T1000 (cell line): ENCODE measurements at regions not wholly inside any gene's neighbourhood (a gene's known extent, or its start where the extent isn't known, plus 50 kb on each side); places are given as distances from the start of the nearest gene placed in this dataset.
"Not testable (repeated sequence)": the region's sequence is repeated elsewhere in the genome, so short reads cannot be mapped to it uniquely, and the experiment has no call there.

Source experiments
- DNase-seq: peaks from one replicate; lab custom pipeline; 2025; ENCODE audit warnings: mixed read lengths; lab: John Stamatoyannopoulos, UW

DNA sequence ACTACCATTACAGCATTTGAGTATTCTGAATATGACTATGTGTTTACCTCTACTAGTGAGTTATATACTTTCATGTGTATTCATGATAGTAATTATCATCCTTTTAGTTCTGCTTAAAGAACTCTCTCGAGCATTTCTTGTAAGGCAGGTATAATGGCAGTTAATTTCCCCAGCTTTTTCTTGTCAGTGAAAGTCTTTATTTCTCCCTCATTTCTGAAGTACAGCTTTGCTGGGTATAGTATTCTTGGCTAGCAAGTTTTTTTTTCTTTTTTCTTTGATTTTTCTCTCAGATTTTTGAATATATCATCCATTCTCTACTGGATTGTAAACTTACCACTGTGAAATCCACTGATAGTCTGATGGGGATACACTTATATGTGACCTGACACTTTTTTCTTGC lies 165.9 kb upstream of the ARHGAP5 start:
- no peak for DNase-seq

DNA sequence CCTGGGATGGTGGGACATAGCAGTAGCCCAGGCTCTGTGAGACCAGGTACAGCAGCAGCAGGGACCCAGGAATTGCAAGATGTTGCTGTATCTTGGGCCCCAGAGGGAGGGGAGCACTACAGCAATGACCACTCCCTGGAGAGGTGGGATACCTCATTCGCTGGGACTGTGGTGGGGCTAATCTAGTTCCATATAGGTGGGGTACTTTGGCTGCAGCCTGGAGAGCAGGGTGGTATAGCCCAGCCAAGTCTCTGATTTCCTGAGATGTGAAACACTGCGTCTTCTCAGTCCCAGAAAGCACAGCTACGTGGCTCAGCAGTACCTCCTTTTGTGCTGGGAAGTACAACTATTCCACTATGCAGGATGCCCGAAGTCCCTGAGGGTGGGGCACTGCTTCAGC lies 163.7 kb upstream of the ARHGAP5 start:
- DNase-seq = no peak

DNA sequence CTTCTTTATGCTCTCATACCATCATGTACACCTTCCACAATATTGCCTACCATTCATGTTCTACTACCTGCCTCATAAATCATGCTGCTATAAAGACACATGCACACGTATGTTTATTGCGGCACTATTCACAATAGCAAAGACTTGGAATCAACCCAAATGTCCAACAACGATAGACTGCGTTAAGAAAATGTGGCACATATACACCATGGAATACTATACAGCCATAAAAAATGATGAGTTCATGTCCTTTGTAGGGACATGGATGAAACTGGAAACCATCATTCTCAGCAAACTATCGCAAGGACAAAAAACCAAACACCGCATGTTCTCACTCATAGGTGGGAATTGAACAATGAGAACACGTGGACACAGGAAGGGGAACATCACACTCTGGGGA lies 158.8 kb upstream of the ARHGAP5 start:
- not testable (repeated sequence) for DNase-seq

DNA sequence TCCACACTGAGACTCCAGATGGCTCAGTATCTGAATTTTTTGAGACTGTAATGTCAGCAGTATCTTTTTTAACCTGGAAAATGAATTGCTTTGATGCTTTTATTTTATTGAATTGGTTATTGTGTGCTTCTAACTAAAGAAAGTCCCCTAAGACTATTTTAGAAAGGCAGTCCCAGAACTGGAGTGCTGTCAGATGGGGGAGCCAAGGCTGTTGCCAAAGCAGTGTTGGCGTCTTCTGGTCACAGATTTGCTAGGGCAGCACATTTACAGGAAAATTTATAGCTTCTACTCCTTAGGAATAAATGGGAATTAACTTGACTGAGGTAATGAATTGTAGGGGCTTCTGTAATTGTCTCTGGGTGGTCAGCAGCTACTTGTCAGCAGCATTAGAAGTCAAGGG lies 157.1 kb upstream of the ARHGAP5 start:
- no peak for DNase-seq

DNA sequence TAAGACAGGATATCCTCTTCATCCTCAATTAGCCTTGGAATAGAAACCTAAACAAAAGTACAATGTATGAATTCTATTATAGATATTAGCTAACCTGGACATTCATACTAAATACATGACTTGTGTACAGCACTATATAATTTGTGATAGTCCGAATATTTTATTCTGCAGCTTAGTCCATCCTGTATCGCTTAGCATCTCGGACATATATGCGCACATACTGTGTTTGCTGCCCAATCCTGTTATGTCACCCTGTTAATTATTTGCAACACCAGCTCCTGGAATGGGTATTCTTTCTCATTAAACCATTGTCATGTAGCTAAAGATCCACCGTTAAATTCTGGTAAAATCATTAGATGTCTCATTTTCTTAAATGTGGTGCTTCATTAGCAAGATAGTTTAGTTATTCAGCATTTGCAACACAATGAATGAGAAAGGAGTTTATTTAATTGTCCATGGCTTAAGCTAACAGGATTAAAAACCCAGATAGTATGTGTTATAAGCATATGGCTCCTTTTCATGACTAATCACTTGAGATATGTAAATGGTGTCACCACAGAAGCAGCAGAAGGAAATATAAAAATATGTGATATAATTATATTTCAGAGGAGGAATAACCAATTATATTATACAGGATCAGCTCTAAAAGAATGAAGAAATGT lies 156.0 kb upstream of the ARHGAP5 start:
- DNase-seq = no peak

DNA sequence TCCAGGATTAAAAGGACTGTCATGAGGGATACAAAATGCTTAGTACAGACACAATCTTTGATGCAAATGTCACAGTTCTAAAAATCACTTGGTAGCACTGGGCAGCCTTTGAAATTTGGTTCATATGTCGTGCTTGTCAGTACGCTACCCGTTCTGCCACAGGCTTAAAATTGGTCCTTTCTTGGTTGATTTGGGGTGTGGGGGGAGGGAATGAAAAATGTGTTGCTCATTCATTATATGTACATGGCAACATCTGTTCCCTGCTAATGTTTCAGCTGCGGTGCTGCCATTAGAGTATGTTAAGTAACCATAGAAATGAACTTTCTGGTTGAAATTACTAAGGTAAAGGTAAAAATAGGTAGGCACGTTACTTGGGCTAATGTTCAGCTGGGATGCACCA lies 155.4 kb upstream of the ARHGAP5 start:
- DNase-seq = no peak

DNA sequence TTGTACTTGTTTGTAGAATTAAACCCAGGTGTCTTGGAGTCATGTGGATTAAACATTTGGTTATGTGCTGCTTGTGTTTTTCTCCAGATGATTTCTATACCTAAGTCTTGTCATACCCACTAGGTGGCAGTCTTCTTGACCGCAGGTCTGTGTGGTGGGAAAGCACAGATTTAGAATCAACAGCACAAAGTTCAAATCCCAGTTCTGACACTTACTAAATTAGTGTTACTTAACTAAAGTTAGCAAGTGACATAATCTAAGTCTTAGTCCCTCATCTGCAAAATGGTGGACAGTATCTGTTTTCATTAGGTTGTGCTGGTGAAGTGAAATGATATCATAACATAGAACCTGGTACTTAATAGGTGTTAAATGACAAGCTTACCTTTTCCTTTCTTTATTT lies 151.0 kb upstream of the ARHGAP5 start:
- DNase-seq = no peak

DNA sequence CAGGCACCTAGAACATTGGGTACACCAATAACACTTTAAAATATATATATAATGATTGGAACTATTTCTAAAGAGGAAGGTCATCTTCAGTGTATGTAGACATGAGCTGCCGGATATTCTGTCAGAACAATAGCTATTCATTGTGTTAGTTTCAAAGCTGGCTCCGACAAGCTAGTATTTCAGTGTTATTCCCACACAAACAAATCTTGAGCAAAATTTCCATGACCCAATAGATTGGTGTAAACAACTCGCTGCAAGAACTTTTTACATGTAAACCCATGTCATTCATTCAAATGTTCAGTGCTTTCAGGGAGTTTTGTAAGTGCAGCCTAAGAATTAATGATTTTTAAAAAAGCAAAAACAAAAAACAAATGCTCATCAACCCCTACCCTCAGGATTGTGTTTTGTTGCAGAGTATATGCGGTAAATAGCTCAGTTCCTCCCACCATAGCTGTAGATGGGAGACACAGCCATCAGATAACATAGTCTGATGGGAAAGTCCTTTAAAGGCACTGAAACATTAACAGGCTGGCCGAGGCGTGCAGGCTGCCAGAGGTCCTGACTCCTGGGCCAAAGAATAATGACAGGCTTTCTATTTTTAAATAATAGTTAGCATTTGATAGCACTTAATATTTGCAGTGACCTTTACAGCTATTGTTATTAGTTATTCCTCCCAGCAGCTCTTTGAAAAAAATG lies 150.3 kb upstream of the ARHGAP5 start:
- no peak for DNase-seq

DNA sequence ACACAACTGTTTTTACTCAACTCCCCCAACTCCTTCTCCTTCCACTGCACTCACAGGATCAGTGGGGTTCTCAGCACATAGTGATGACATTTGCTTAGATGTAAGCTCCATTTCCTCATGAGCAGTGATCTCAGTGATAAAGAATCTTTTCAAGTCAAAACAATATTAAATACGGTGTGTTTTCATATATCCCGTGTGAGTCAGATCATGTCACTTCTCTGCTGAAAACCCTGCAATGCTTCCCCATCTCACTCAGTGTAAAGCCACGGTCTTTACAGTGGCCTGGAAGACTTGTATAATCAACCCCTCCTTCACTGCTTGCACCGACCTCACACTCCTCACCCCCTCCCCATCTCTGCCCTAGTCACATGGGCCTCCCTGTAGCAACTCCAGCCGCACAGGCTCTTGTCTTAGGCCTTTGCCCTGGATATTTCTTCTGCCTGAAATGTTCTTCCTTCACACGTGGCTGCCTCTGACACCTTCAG lies 149.7 kb upstream of the ARHGAP5 start:
- peak; percentile 46 for DNase-seq

DNA sequence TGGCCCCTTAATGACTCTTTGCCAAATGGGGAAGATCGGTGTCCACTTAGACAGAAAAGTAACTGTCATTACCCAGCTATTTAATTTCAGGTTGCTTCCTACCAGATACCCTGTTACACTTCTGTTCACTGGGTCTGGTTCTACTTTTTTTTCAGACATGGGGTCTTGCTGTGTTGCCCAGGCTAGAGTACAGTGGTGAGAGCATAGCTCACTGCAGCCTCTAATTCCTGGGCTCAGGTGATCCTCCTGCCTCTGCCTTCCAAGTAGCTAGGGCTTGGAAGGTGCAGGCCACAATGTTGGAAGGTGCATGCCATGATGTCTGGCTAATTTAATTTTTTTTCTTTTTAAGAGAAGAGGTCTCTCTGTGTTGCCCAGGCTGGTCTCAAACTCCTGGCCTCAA lies 147.0 kb upstream of the ARHGAP5 start:
- no peak for DNase-seq

DNA sequence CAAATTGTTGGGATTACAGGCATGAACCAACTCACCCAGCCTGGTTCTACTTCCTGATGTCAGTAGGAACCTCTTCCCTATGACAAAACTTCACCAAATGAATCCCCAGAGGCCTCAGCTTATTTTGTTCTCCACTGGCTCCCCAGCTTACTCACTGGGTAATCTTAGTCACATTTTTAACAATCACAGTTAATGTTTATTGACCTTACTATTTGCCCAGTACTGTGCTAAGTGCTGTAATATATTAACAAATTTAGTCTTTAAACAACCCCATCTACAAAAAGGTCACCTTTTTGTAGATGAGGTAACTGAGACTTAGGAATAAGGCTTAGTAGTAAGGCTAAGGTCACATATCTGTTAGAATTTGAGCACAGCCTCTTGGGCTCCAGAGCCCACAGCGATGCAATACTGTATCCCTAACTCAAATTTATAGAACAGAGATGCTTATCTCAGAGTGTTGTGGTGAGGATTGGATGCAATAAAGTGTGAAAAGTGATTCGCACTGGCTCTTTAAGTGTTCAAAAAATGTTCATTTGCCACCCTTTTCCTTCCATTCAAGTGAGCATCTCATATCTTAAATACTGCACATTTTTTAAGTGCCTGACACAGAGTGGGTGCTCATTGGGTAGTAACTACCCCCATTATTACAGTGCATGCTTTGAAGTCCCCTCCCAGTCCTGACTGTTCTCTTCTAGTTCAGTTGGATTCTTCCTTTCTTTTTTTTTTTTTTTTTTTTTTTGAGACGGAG lies 146.4 kb upstream of the ARHGAP5 start:
- peak; percentile 50 for DNase-seq

DNA sequence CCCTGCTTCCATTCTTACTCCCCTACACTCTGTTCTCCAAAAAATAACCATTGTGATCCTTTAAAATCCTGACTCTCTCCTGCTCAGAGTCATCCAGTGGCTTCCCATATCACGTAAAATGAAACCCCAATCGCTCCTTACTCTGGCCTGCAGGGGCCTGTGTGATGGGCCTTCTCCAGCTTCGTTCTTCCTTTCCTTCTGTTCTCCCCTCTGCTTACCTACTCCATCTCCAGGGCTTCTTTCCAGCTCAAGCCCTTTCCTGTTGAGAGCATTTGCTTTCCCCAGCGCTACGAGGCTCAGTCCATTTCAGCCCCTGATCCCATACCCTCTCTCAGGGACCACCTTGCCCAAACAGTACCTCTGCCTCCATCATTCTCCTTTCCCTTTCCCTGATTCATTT lies 144.4 kb upstream of the ARHGAP5 start:
- DNase-seq = no peak

DNA sequence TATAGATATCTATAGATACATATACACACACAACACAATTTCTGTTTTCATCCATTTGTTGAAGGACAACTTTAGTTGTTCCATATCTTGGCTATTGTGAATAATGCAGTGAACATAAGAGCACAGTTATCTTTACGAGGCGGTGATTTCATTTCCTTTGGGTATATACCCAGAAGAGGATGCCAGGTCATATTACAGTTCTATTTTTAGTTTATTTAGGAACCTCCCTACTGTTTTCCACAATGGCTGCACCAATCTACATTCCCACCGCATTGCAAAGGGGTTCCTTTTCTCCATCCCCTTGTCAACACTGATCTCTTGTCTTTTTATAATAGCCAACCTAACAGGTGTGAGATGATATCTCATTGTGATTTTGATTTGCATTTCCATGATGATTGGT lies 143.4 kb upstream of the ARHGAP5 start:
- DNase-seq = no peak

DNA sequence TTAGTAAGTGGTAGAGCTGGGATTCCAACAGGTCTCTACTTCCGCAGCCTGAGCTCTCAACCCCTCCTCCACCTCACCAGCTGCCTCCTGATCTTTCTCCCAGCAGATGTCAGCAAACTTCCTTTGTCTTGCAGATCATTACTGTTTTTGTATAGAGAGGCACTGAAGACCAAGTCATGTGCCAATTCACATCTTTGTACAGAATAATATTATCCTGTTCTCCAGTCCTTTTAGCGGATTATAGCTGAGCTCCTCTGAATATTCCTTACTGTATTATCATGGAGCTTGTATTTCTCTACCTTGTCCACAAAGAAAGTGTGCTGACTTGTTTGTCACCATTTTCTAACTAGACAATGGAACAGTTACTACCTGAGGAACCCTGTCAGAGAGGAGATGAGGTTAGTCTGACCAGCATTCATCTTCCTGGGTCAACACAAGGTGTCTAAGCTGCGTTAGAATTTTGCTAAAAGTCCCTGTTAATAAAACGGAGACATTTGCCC lies 142.3 kb upstream of the ARHGAP5 start:
- no peak for DNase-seq

DNA sequence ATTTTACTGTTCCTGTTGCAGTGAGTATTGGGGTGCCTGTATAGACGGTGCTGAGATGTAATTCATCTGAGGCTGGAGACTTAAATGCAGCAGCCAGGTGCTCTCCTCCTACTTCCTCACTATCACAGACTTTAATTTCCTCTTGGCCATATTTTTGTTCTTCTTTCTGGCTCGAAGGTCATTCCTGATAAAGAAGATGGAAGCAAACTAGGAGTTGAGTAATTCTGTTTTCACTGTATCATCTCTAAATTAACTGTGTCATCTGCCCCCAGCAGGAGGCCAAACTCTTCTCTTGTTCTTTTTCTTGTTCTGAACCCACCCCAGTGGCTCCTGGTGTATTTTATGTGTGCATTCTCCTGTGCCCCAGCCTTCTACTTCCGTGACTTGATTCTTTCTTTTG lies 141.7 kb upstream of the ARHGAP5 start:
- no peak for DNase-seq

DNA sequence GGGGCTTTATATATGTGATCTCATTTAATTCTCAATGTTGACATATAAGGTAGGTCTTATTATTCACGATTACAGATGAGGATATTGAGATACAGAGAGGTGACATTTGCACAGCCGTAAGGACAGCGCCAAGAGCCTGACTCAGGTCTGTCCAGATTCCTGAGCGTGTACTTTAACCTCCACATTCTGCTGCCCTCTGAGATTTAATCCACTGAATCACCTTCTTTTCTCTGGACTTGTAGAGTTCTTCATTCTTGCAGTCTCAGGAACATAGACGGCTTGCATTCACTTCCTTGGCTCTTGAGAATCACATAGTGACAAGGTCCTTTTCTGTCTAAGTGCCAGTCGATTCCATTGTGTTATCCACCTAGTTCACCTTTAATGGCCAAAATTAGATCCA lies 141.0 kb upstream of the ARHGAP5 start:
- DNase-seq = no peak

DNA sequence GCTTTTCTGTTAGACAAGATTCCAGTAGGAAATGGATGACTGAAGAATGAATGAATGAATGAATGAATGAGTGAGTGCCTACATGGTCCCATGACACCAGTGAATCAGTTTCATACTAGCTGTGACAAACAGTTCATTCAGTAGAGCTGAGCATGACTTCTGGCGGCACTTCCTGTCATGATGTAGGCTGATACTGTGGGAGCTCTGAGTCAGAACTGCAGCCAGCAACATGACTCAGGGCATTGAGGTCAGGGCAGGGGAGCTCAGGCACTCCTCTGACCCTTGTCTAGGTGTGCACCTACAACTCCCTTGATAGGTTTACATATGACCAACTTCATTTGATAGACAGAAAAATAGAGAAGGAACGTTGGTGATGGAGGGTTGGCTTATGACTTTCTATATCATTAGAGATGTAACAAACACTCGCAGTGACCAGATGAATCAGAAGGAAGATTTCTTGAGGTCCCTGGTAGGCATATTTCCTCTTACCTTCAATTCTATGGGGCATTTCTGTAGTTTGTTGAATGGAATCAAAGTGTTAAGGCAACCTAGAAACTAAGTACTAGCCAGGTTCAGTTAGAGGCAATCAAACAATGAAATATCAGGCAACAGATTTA lies 139.3 kb upstream of the ARHGAP5 start:
- peak; percentile 54 for DNase-seq

DNA sequence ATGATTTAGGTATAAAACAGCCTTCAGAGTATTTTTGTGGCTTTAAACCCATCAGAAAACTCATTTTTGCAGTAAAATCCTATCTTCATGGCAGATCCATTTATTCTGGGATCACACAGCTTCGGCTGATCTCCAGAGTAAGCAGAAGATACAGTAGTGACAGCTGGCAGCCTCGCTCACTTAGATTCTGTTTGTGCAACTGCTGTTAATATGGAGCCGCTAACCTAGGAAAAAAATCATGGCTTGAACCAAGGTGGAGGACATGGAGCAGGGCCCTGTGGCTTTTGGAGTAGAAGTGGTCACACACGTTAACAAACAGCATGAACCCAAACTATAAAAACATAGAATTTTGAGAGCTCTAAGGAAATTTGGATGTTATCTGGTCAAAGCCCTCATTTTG lies 137.2 kb upstream of the ARHGAP5 start:
- DNase-seq = no peak

DNA sequence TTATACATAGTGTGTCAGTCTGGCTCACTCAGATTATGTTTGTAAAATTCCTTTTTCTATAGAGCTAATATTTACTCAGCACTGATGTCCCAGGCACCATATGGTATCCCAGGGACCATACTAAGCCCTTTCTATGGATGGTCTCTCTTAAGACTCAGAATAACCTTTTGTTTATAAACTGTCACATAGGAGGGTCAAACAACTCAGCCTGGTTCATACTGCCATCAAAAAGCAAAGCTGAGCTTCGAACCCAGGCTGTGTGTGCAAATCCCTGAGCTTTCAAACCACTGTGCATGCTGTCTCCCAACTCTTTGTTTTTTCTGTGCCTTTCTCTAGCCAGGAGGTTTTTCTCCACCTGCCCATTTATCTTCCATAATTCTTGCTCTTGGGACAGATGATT lies 135.6 kb upstream of the ARHGAP5 start:
- no peak for DNase-seq

DNA sequence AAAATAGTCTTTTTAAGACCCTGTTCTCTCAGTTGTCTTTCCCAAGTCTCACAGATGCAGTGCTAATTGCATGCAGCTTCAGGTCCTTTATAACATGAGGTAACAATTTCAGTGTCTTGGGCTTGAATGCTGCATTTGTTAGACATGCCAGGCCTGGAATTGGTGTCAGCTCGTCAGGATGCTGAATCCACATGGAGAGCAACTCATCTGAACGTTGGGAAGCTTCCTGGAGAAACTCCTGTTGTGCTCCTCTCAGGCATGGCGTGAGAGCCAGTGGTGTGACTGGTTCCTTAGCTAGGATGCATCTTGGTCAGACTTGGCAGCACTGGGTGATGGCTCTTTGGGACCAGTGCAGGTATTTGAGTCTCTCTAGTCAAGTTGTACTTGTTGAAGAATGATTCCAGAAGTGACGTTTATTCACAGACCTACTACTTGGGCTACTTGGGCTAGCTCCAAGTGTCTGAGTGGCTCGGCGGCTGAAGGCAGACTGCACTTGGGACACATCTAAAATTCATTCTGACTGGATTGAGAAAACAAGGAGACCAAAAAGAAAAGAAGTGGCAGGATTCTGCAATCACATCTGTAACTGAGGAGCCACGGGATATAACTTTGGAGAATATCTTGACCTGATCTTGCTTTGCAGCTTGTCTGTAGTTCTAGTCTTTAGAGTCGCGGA lies 134.8 kb upstream of the ARHGAP5 start:
- no peak for DNase-seq

DNA sequence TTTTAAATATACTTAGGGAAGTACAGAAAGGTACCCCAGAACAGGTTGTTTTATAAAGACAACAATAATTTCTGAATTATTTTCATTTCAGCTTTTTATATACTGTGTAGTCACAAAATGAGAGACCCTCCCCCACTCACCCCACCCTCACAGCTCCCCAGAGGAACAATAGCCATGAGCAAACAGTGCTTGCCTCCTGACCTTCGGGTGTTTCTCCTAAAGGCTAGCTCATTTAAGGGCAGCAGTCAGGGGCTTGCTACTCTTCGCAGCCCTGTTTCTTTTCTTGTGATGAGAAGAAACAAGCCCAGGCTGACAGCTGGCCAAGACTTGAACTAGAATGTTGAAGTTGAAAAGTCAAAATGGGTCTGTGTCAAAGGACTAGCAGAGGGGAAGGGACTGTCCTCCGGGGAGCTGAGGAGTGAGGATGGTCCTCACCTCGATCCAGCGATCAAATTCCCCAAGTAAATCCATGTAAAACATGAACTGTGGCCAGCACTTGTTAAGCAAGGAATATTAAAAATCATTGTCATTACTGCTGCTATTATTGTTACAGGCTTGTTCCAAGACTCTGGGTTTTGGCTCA lies 133.8 kb upstream of the ARHGAP5 start:
- DNase-seq = no peak

DNA sequence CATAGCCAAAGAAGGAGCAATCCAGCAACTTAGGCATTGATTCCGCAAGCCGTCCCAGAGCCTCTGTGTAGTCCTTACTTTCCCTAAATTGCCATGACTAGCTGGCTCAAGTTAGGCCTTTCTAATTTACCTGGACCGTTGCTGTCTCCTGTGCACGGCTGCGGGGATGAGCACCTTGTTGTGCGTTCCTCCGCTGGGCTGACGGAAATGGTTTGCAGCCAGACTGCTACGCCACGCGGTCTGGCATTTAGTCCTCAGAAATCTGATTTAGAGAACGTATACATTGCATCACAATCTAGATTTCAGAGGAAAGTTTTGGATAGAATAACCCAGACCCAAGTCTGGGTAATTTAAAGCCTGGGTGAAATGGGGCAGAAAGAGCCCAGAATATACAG lies 133.2 kb upstream of the ARHGAP5 start:
- no peak for DNase-seq
